Neural cell (in vitro differentiated cells): ENCODE measurements at regions not wholly inside any gene's neighbourhood (a gene's known extent, or its start where the extent isn't known, plus 50 kb on each side); places are given as distances from the start of the nearest gene placed in this dataset.

Experiments used
- EZH2 ChIP-seq: fragments of 200-600, 300-800 bp; shearing (Covaris generic), sonication (generic); IDR thresholded peaks from 2 replicates; pipeline ENCODE4 v1.6.1; 2014; ENCODE audit warnings: antibody characterized with exemption, low read length, borderline replicate concordance, mild to moderate bottlenecking; ENCODE audit not compliant: insufficient read depth, poor library complexity, severe bottlenecking
- MXI1 ChIP-seq: fragments of 450-650 bp; conservative IDR thresholded peaks from 2 replicates; pipeline ENCODE4 v1.6.1; 2014; ENCODE audit warnings: antibody characterized with exemption, mild to moderate bottlenecking; ENCODE audit not compliant: poor library complexity, severe bottlenecking
- RAD21 ChIP-seq: fragments of 450-650 bp; conservative IDR thresholded peaks from 2 replicates; pipeline ENCODE4 v1.6.1; 2014; ENCODE audit warnings: antibody characterized with exemption, mild to moderate bottlenecking, moderate library complexity
- SMC3 ChIP-seq: fragments of 450-650 bp; conservative IDR thresholded peaks from 2 replicates; pipeline ENCODE4 v1.6.1; 2014; ENCODE audit warnings: antibody characterized with exemption, mild to moderate bottlenecking, moderate library complexity; ENCODE audit not compliant: poor library complexity
- TF ChIP-seq, protein P1 (sequence below): fragments of 450-650 bp; IDR thresholded peaks from 2 replicates; pipeline ENCODE4 v1.5.1; 2014; ENCODE audit warnings: antibody characterized with exemption, mild to moderate bottlenecking, moderate library complexity; ENCODE audit not compliant: poor library complexity, severe bottlenecking
- TF ChIP-seq, protein P2 (sequence below): IDR thresholded peaks from 2 replicates; pipeline ENCODE4 v1.6.1; 2012; ENCODE audit warnings: borderline replicate concordance

DNA sequence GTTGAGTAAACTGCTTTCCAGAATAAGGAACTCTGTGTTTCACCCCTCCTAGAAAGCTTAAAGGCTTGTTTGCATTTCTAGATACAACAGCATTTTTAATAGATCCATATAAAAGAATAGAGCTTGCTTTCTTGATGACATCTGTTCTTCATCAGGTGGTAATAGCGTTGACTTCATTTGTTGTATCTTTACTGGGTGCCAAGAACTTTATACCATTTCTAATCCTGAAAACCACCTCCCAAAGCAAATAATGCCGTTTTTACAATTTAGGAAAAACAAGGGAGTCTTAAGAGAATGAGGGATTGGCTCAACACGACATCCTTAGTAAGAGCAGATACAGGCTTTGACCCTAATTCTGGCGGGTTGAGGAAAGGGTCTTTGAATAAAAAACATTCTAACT, 993.4 kb downstream of the TYW1 start:
- no peak for TF ChIP-seq SMC3
- no peak for TF ChIP-seq EZH2
- TF ChIP-seq, protein P1, sequence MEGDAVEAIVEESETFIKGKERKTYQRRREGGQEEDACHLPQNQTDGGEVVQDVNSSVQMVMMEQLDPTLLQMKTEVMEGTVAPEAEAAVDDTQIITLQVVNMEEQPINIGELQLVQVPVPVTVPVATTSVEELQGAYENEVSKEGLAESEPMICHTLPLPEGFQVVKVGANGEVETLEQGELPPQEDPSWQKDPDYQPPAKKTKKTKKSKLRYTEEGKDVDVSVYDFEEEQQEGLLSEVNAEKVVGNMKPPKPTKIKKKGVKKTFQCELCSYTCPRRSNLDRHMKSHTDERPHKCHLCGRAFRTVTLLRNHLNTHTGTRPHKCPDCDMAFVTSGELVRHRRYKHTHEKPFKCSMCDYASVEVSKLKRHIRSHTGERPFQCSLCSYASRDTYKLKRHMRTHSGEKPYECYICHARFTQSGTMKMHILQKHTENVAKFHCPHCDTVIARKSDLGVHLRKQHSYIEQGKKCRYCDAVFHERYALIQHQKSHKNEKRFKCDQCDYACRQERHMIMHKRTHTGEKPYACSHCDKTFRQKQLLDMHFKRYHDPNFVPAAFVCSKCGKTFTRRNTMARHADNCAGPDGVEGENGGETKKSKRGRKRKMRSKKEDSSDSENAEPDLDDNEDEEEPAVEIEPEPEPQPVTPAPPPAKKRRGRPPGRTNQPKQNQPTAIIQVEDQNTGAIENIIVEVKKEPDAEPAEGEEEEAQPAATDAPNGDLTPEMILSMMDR, result no peak
- no peak for TF ChIP-seq RAD21
- TF ChIP-seq, protein P2, sequence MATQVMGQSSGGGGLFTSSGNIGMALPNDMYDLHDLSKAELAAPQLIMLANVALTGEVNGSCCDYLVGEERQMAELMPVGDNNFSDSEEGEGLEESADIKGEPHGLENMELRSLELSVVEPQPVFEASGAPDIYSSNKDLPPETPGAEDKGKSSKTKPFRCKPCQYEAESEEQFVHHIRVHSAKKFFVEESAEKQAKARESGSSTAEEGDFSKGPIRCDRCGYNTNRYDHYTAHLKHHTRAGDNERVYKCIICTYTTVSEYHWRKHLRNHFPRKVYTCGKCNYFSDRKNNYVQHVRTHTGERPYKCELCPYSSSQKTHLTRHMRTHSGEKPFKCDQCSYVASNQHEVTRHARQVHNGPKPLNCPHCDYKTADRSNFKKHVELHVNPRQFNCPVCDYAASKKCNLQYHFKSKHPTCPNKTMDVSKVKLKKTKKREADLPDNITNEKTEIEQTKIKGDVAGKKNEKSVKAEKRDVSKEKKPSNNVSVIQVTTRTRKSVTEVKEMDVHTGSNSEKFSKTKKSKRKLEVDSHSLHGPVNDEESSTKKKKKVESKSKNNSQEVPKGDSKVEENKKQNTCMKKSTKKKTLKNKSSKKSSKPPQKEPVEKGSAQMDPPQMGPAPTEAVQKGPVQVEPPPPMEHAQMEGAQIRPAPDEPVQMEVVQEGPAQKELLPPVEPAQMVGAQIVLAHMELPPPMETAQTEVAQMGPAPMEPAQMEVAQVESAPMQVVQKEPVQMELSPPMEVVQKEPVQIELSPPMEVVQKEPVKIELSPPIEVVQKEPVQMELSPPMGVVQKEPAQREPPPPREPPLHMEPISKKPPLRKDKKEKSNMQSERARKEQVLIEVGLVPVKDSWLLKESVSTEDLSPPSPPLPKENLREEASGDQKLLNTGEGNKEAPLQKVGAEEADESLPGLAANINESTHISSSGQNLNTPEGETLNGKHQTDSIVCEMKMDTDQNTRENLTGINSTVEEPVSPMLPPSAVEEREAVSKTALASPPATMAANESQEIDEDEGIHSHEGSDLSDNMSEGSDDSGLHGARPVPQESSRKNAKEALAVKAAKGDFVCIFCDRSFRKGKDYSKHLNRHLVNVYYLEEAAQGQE, result no peak
- no peak for TF ChIP-seq MXI1
